ENCODE measurements at regions not wholly inside any gene's neighbourhood (a gene's known extent, or its start where the extent isn't known, plus 50 kb on each side); places are given as distances from the start of the nearest gene placed in this dataset.
"Not testable (repeated sequence)": the region's sequence is repeated elsewhere in the genome, so short reads cannot be mapped to it uniquely, and the experiment has no call there.

- intact Hi-C loops (cut with micrococcal nuclease; ENCODE audit: unreplicated experiment); H3K9me3 ChIP-seq (ENCODE audit: low read length); in situ Hi-C loops (cut with HindIII; ENCODE audit: extremely low pct_ligation_motif_present, low pct_unique_long_range_greater_than_20kb); H3K27ac ChIP-seq (ENCODE audit: extremely low read length, insufficient read depth, low read length); DNase-seq (ENCODE audit: low spot score); BruUV-seq (replicated peaks); H3K27me3 ChIP-seq (ENCODE audit: control insufficient read depth in 1 of 2, insufficient read depth in 2 of 2, low read length in 2 of 2); H3K9ac ChIP-seq (ENCODE audit: insufficient read depth, low read depth, low read length); H3K4me2 ChIP-seq (ENCODE audit: low read depth, low read length); FAIRE-seq; H2AFZ ChIP-seq (ENCODE audit: low read length); H4K20me1 ChIP-seq (ENCODE audit: insufficient read depth, low read length); CTCF ChIA-PET (ENCODE audit: low intra/inter-chr PET ratio, low total read pairs); H3K4me3 ChIP-seq (replicated peaks in 1 of 3; ENCODE audit: insufficient read depth in 1 of 3, low read depth in 2 of 3, low read length in 3 of 3); ATAC-seq; H3K4me1 ChIP-seq (ENCODE audit: insufficient read depth, low read length); H3K36me3 ChIP-seq (replicated peaks in 1 of 2; ENCODE audit: control insufficient read depth in 1 of 2, insufficient read depth in 2 of 2, low read length in 2 of 2); POLR2A ChIA-PET; H3K79me2 ChIP-seq (ENCODE audit: insufficient read depth, low read length): not testable (repeated sequence)
- WGBS (ENCODE audit: low lambda C conversion rate) = 53% methylated on average over 9 of the region's 10 CpGs
Measured at GRCh38 chr7:149978944-149979343, 105.2 kb downstream of the ATP6V0E2 start.

GRCh38 chr7:149982537-149983112 is 108.9 kb downstream of the ATP6V0E2 start:
- BruUV-seq (replicated peaks); H3K27ac ChIP-seq (ENCODE audit: extremely low read length, insufficient read depth, low read length); H2AFZ ChIP-seq (ENCODE audit: low read length); H3K9me3 ChIP-seq (ENCODE audit: low read length); H3K36me3 ChIP-seq (replicated peaks in 1 of 2; ENCODE audit: control insufficient read depth in 1 of 2, insufficient read depth in 2 of 2, low read length in 2 of 2); H3K4me1 ChIP-seq (ENCODE audit: insufficient read depth, low read length); intact Hi-C loops (cut with micrococcal nuclease; ENCODE audit: unreplicated experiment); CTCF ChIA-PET (ENCODE audit: low intra/inter-chr PET ratio, low total read pairs); POLR2A ChIA-PET; H4K20me1 ChIP-seq (ENCODE audit: insufficient read depth, low read length); FAIRE-seq; H3K4me3 ChIP-seq (replicated peaks in 1 of 3; ENCODE audit: insufficient read depth in 1 of 3, low read depth in 2 of 3, low read length in 3 of 3); DNase-seq (ENCODE audit: low spot score); H3K4me2 ChIP-seq (ENCODE audit: low read depth, low read length); in situ Hi-C loops (cut with HindIII; ENCODE audit: extremely low pct_ligation_motif_present, low pct_unique_long_range_greater_than_20kb); H3K79me2 ChIP-seq (ENCODE audit: insufficient read depth, low read length); ATAC-seq; H3K27me3 ChIP-seq (ENCODE audit: control insufficient read depth in 1 of 2, insufficient read depth in 2 of 2, low read length in 2 of 2); H3K9ac ChIP-seq (ENCODE audit: insufficient read depth, low read depth, low read length): not testable (repeated sequence)
- WGBS (ENCODE audit: low lambda C conversion rate) = 45% methylated on average over 4 of the region's 4 CpGs

- H3K4me2 ChIP-seq (ENCODE audit: low read depth, low read length); H3K27me3 ChIP-seq (ENCODE audit: control insufficient read depth in 1 of 2, insufficient read depth in 2 of 2, low read length in 2 of 2); H3K9ac ChIP-seq (ENCODE audit: insufficient read depth, low read depth, low read length); H3K36me3 ChIP-seq (replicated peaks in 1 of 2; ENCODE audit: control insufficient read depth in 1 of 2, insufficient read depth in 2 of 2, low read length in 2 of 2); H2AFZ ChIP-seq (ENCODE audit: low read length); H3K79me2 ChIP-seq (ENCODE audit: insufficient read depth, low read length); H3K9me3 ChIP-seq (ENCODE audit: low read length); ATAC-seq; H3K27ac ChIP-seq (ENCODE audit: extremely low read length, insufficient read depth, low read length); intact Hi-C loops (cut with micrococcal nuclease; ENCODE audit: unreplicated experiment); FAIRE-seq; POLR2A ChIA-PET; H4K20me1 ChIP-seq (ENCODE audit: insufficient read depth, low read length); CTCF ChIA-PET (ENCODE audit: low intra/inter-chr PET ratio, low total read pairs); H3K4me3 ChIP-seq (replicated peaks in 1 of 3; ENCODE audit: insufficient read depth in 1 of 3, low read depth in 2 of 3, low read length in 3 of 3); H3K4me1 ChIP-seq (ENCODE audit: insufficient read depth, low read length); DNase-seq (ENCODE audit: low spot score); in situ Hi-C loops (cut with HindIII; ENCODE audit: extremely low pct_ligation_motif_present, low pct_unique_long_range_greater_than_20kb); BruUV-seq (replicated peaks): not testable (repeated sequence)
- WGBS (ENCODE audit: low lambda C conversion rate) = no CpG with 5 or more reads among the region's 3 CpGs
Measured at GRCh38 chr7:149986866-149987265, 113.1 kb downstream of the ATP6V0E2 start.

GRCh38 chr7:149991652-149992302 is 118.0 kb downstream of the ATP6V0E2 start:
- not testable (repeated sequence) for FAIRE-seq; BruUV-seq (replicated peaks); DNase-seq (ENCODE audit: low spot score)

More at GRCh38 chr7:149991652-149992302, 118.0 kb downstream of the ATP6V0E2 start:
- H2AFZ ChIP-seq (ENCODE audit: low read length); H3K4me1 ChIP-seq (ENCODE audit: insufficient read depth, low read length); H3K36me3 ChIP-seq (replicated peaks in 1 of 2; ENCODE audit: control insufficient read depth in 1 of 2, insufficient read depth in 2 of 2, low read length in 2 of 2); H3K9ac ChIP-seq (ENCODE audit: insufficient read depth, low read depth, low read length); H3K4me2 ChIP-seq (ENCODE audit: low read depth, low read length); POLR2A ChIA-PET; intact Hi-C loops (cut with micrococcal nuclease; ENCODE audit: unreplicated experiment); CTCF ChIA-PET (ENCODE audit: low intra/inter-chr PET ratio, low total read pairs); H3K79me2 ChIP-seq (ENCODE audit: insufficient read depth, low read length); H4K20me1 ChIP-seq (ENCODE audit: insufficient read depth, low read length); H3K9me3 ChIP-seq (ENCODE audit: low read length); H3K4me3 ChIP-seq (replicated peaks in 1 of 3; ENCODE audit: insufficient read depth in 1 of 3, low read depth in 2 of 3, low read length in 3 of 3); H3K27ac ChIP-seq (ENCODE audit: extremely low read length, insufficient read depth, low read length); in situ Hi-C loops (cut with HindIII; ENCODE audit: extremely low pct_ligation_motif_present, low pct_unique_long_range_greater_than_20kb); H3K27me3 ChIP-seq (ENCODE audit: control insufficient read depth in 1 of 2, insufficient read depth in 2 of 2, low read length in 2 of 2): not testable (repeated sequence)
- peak; percentile 43; the same call in 2 of the 3 replicates for ATAC-seq
- WGBS (ENCODE audit: low lambda C conversion rate) = 15% methylated on average over 8 of the region's 8 CpGs
